ENCODE measurements at regions not wholly inside any gene's neighbourhood (a gene's known extent, or its start where the extent isn't known, plus 50 kb on each side); places are given as distances from the start of the nearest gene placed in this dataset.

GRCh38 chr22:49155039-49155769 is 672.5 kb downstream of the BRD1 start:
- Histone ChIP-seq H3K4me3 (ENCODE audit: low read depth in 2 of 2, low read length in 2 of 2) (no peak overlapping the region), H3K4me1 (ENCODE audit: control insufficient read depth, insufficient read depth, low read length) (no peaks in the 10 kb centered on the region), H3K36me3 (ENCODE audit: control insufficient read depth, insufficient read depth, low read length) (no peaks in the 10 kb centered on the region), H3K27me3 (ENCODE audit: control insufficient read depth, insufficient read depth, low read length) (no peaks in the 10 kb centered on the region), H3K27ac (ENCODE audit: low read length) (no peak overlapping the region), H3K9me3 (ENCODE audit: control insufficient read depth, insufficient read depth, low read depth, low read length) (no peaks in the 10 kb centered on the region)
- ChIA-PET CTCF (no interaction called here), POLR2A (no interaction called here)
- BruUV-seq (replicated peaks), result no TSS peak
- TF ChIP-seq REST (IDR thresholded peaks at IDR 0.05; ENCODE audit: insufficient read depth in 1 of 2, low read depth in 2 of 2, low read length in 1 of 2), result no peak
- no peak for TF ChIP-seq SIN3A (IDR thresholded peaks at IDR 0.05; ENCODE audit: borderline replicate concordance, insufficient read depth, low read depth, low read length)
- TF ChIP-seq CTCF (IDR thresholded peaks at IDR 0.05), result no peak
- no peak for TF ChIP-seq TCF7L2 (IDR thresholded peaks at IDR 0.05; ENCODE audit: low read depth, low read length)
- no peak for TF ChIP-seq POLR2AphosphoS5 (IDR thresholded peaks at IDR 0.05; ENCODE audit: low read depth, low read length)
- DNase-seq (ENCODE audit: low read depth, low spot score) (no peak), ATAC-seq (no peak)
- intact Hi-C loops (cut with micrococcal nuclease; ENCODE audit: unreplicated experiment), result no loop called here
- in situ Hi-C loops (cut with HindIII; ENCODE audit: low pct_unique_long_range_greater_than_20kb, low sequenced_read_pairs), result no loop called here

- no peak for TF ChIP-seq POLR2AphosphoS5 (IDR thresholded peaks at IDR 0.05; ENCODE audit: low read depth, low read length)
- in situ Hi-C loops (cut with HindIII; ENCODE audit: low pct_unique_long_range_greater_than_20kb, low sequenced_read_pairs) (no loop called here), intact Hi-C loops (cut with micrococcal nuclease; ENCODE audit: unreplicated experiment) (no loop called here)
- CTCF ChIA-PET, result no interaction called here
- no peaks in the 10 kb centered on the region for H3K36me3 ChIP-seq (ENCODE audit: control insufficient read depth, insufficient read depth, low read length)
- no peaks in the 10 kb centered on the region for H3K4me1 ChIP-seq (ENCODE audit: control insufficient read depth, insufficient read depth, low read length)
- no peaks in the 10 kb centered on the region for H3K9me3 ChIP-seq (ENCODE audit: control insufficient read depth, insufficient read depth, low read depth, low read length)
- no TSS peak for BruUV-seq (replicated peaks)
- no peak overlapping the region for H3K4me3 ChIP-seq (ENCODE audit: low read depth in 2 of 2, low read length in 2 of 2)
- DNase-seq (ENCODE audit: low read depth, low spot score) (no peak), ATAC-seq (no peak)
- H3K27me3 ChIP-seq (ENCODE audit: control insufficient read depth, insufficient read depth, low read length), result no peaks in the 10 kb centered on the region; the same call in 1 of the 2 replicates
- POLR2A ChIA-PET, result no interaction called here
- H3K27ac ChIP-seq (ENCODE audit: low read length), result no peak overlapping the region
Observed at GRCh38 chr22:49154433-49154832, 673.2 kb downstream of the BRD1 start.

GRCh38 chr22:49153921-49154320 is 673.8 kb downstream of the BRD1 start:
- POLR2A ChIA-PET, result no interaction called here

More at GRCh38 chr22:49153921-49154320, 673.8 kb downstream of the BRD1 start:
- H3K27me3 ChIP-seq (ENCODE audit: control insufficient read depth, insufficient read depth, low read length), result no peaks in the 10 kb centered on the region; the same call in 1 of the 2 replicates
- intact Hi-C loops (cut with micrococcal nuclease; ENCODE audit: unreplicated experiment), result no loop called here
- in situ Hi-C loops (cut with HindIII; ENCODE audit: low pct_unique_long_range_greater_than_20kb, low sequenced_read_pairs), result no loop called here
- DNase-seq (ENCODE audit: low read depth, low spot score), result no peak
- H3K4me1 ChIP-seq (ENCODE audit: control insufficient read depth, insufficient read depth, low read length), result no peaks in the 10 kb centered on the region
- no peaks in the 10 kb centered on the region for H3K36me3 ChIP-seq (ENCODE audit: control insufficient read depth, insufficient read depth, low read length)
- H3K4me3 ChIP-seq (ENCODE audit: low read depth in 2 of 2, low read length in 2 of 2), result no peak overlapping the region
- no peaks in the 10 kb centered on the region for H3K9me3 ChIP-seq (ENCODE audit: control insufficient read depth, insufficient read depth, low read depth, low read length)
- BruUV-seq (replicated peaks), result no TSS peak
- H3K27ac ChIP-seq (ENCODE audit: low read length), result no peak overlapping the region
- TF ChIP-seq POLR2AphosphoS5 (IDR thresholded peaks at IDR 0.05; ENCODE audit: low read depth, low read length) (no peak), TCF7L2 (IDR thresholded peaks at IDR 0.05; ENCODE audit: low read depth, low read length) (no peak), SIN3A (IDR thresholded peaks at IDR 0.05; ENCODE audit: borderline replicate concordance, insufficient read depth, low read depth, low read length) (no peak), REST (IDR thresholded peaks at IDR 0.05; ENCODE audit: insufficient read depth in 1 of 2, low read depth in 2 of 2, low read length in 1 of 2) (no peak), CTCF (IDR thresholded peaks at IDR 0.05) (no peak)
- CTCF ChIA-PET, result no interaction called here
- ATAC-seq, result no peak

Data from Panc1 (cell line).